ENCODE measurements at regions not wholly inside any gene's neighbourhood (a gene's known extent, or its start where the extent isn't known, plus 50 kb on each side); places are given as distances from the start of the nearest gene placed in this dataset.

DNA sequence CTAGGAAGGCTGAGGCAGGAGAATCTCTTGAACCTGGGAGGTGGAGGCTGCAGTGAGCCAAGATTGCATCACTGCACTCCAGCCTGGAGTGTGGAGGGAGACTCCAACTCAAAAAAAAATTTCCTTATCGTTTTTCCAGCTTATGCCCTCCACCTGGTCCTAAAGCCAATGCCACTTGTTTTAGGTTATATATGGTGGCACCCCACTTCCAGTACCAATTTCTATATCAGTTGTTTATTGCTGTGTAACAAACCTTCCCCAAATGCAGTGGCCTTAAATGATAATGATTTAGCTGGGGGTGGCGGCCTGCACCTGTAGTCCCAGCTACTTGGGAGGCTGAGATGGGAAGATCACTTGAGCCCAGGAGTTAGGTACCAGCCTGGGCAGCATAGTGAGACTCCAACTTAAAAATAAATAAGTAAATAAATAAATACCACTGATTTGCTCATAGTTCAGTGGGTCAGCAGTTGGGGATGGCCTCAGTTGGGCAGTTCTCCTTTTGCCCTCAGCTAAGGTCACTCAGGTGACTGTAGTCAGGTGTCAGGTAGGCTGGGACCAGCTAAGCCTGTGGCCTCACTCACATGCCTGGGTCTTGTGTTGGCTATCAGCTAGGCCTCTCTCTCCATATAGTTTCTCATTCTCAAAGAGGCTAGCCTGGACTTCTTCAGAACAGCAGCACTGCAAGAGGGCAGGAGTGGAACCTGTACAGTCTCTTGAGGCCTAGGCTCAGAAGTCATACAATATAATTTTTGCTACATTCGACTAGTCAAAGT is 113.7 kb upstream of the GATA6 start:
- TF ChIP-seq, protein P1, sequence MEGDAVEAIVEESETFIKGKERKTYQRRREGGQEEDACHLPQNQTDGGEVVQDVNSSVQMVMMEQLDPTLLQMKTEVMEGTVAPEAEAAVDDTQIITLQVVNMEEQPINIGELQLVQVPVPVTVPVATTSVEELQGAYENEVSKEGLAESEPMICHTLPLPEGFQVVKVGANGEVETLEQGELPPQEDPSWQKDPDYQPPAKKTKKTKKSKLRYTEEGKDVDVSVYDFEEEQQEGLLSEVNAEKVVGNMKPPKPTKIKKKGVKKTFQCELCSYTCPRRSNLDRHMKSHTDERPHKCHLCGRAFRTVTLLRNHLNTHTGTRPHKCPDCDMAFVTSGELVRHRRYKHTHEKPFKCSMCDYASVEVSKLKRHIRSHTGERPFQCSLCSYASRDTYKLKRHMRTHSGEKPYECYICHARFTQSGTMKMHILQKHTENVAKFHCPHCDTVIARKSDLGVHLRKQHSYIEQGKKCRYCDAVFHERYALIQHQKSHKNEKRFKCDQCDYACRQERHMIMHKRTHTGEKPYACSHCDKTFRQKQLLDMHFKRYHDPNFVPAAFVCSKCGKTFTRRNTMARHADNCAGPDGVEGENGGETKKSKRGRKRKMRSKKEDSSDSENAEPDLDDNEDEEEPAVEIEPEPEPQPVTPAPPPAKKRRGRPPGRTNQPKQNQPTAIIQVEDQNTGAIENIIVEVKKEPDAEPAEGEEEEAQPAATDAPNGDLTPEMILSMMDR (IDR thresholded peaks at IDR 0.05): no peak
- TF ChIP-seq POLR2A (IDR thresholded peaks at IDR 0.05; ENCODE audit: low read depth): no peak

Measured in esophagus muscularis mucosa (tissue), 3 donors.